ENCODE measurements at regions not wholly inside any gene's neighbourhood (a gene's known extent, or its start where the extent isn't known, plus 50 kb on each side); places are given as distances from the start of the nearest gene placed in this dataset.

DNA sequence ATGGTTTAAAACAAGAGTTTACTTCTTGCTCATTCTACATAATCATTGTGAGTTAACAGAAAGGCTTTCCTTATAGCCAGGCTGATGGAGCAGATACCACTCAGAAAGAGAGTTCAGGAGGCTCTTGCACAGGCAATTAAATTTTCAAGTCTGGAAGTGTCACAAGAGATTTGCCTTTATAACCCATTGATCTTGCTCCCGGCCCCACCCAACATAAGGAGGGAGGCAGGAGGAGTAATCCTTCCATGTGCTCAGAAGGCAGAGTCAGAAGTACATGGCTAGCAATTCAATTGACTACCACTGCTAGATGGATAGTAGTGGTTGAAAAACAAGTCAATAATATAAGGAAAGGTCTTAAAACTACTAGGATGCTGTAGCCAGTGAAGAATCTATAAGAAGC lies 346.3 kb upstream of the CDH11 start:
- DNase-seq (ENCODE audit: low spot score in 2 of 2, unreplicated experiment in 2 of 2), result no peak
- Mint-ChIP-seq H3K9me3 (no peaks in the 10 kb centered on the region), H3K27ac (no peak overlapping the region), H3K27me3 (ENCODE audit: low read depth) (no peaks in the 10 kb centered on the region), H3K36me3 (no peaks in the 10 kb centered on the region), H3K4me1 (no peaks in the 10 kb centered on the region), H3K4me3 (no peak overlapping the region)
- TF ChIP-seq, protein P1, sequence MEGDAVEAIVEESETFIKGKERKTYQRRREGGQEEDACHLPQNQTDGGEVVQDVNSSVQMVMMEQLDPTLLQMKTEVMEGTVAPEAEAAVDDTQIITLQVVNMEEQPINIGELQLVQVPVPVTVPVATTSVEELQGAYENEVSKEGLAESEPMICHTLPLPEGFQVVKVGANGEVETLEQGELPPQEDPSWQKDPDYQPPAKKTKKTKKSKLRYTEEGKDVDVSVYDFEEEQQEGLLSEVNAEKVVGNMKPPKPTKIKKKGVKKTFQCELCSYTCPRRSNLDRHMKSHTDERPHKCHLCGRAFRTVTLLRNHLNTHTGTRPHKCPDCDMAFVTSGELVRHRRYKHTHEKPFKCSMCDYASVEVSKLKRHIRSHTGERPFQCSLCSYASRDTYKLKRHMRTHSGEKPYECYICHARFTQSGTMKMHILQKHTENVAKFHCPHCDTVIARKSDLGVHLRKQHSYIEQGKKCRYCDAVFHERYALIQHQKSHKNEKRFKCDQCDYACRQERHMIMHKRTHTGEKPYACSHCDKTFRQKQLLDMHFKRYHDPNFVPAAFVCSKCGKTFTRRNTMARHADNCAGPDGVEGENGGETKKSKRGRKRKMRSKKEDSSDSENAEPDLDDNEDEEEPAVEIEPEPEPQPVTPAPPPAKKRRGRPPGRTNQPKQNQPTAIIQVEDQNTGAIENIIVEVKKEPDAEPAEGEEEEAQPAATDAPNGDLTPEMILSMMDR (IDR thresholded peaks at IDR 0.05; ENCODE audit: unreplicated experiment), result no peak

DNA sequence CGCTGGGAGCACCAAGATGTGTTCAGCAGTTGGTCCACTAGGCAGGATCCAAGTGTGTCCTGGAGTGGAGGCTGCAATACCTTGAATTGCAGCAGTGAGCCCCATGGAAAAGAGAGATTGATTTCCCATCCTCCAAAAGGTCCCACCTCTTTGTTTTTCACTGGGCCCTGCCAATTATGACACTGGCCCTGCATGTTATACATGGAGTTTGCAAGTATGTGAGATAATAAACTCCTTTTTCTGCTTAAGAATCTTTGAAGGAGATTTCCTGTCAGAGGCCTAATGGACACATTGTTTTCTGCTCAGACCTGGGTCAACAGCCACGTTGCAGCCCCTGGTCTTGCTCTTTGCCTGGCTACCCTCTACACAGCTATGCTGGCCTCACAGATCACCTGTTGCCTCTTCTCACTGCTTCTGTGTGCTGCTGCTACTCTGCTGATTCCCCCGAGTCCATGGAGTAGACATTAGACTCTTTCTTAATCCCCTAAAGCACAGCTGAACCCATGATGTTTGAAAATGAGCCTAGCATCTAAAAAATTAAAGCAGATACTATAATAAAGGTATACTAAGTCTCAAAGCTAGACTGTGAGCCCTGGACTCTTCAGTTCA lies 341.9 kb upstream of the CDH11 start:
- H3K4me1 Mint-ChIP-seq, result peaks cover 3% of the 10 kb centered on the region
- H3K4me3 Mint-ChIP-seq, result no peak overlapping the region
- no peak overlapping the region for H3K27ac Mint-ChIP-seq
- no peaks in the 10 kb centered on the region for H3K9me3 Mint-ChIP-seq
- no peak for DNase-seq (ENCODE audit: low spot score in 2 of 2, unreplicated experiment in 2 of 2)
- H3K36me3 Mint-ChIP-seq, result no peaks in the 10 kb centered on the region
- no peaks in the 10 kb centered on the region for H3K27me3 Mint-ChIP-seq (ENCODE audit: low read depth)
- TF ChIP-seq, protein P1 (IDR thresholded peaks at IDR 0.05; ENCODE audit: unreplicated experiment), result no peak

DNA sequence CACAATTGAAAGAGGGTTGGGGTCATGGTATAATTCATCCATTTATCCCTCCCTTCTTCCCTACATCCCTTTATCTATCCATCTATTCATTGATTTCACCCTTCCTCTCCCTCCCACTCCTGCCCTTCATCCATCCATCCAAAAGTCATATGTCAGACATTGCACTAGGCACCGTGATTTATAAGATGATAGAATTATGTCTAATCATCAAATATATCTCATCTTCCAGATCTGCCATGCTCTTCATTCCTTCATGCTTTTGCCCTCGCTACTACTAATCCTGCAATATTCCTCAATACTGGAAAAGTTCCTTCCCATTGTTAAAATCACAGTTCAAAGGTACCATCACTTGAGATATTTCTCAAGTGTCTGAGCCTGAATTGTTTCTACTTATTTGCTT lies 335.2 kb upstream of the CDH11 start:
- Mint-ChIP-seq H3K4me1 (peaks cover 3% of the 10 kb centered on the region), H3K9me3 (no peaks in the 10 kb centered on the region), H3K27ac (no peak overlapping the region), H3K36me3 (no peaks in the 10 kb centered on the region), H3K4me3 (no peak overlapping the region), H3K27me3 (ENCODE audit: low read depth) (peaks cover 3% of the 10 kb centered on the region)
- no peak for DNase-seq (ENCODE audit: low spot score in 2 of 2, unreplicated experiment in 2 of 2)
- TF ChIP-seq, protein P1 (IDR thresholded peaks at IDR 0.05; ENCODE audit: unreplicated experiment), result no peak

DNA sequence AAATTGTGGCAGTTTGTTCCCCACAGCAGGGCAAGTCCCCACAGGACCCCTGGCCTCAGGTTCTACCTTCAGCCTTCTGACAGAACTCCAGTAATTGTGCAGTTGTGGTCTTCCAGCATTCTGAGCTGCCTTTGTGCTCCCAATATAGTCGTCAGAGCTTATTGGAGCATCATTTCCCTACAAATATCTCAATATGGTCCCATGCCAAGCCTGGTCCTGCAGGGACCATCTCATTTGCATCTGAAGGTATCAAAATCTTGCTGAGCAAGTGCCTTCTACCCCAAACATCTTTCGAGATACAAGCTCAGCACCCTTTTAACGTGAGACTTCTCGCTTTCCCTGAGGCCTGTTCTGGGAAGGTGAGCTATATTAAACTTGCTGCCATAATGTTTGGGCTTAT lies 333.9 kb upstream of the CDH11 start:
- TF ChIP-seq, protein P1 (IDR thresholded peaks at IDR 0.05; ENCODE audit: unreplicated experiment), result no peak
- Mint-ChIP-seq H3K9me3 (no peaks in the 10 kb centered on the region), H3K4me1 (no peaks in the 10 kb centered on the region), H3K27me3 (ENCODE audit: low read depth) (peaks cover 3% of the 10 kb centered on the region), H3K27ac (no peak overlapping the region), H3K36me3 (no peaks in the 10 kb centered on the region), H3K4me3 (no peak overlapping the region)
- no peak for DNase-seq (ENCODE audit: low spot score in 2 of 2, unreplicated experiment in 2 of 2)

DNA sequence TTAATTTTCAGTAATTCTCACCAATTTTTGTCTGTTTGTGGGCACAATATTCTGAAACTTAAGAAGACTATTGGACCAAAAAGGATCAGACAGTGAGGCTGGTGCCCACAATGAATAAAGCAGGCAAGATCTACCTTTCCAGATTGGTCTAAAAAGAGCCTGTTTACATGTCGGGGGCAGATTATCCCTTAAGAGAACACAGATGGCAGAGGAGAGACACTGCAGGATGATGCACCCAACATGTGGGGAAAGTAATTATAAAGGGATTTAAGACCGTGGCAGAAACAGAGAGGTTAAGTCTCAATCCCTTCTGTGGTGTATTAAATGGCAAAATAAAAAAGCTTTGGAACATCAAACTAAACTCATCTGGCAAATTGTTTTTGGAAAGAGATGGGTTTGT lies 331.8 kb upstream of the CDH11 start:
- peaks cover 3% of the 10 kb centered on the region for H3K36me3 Mint-ChIP-seq
- H3K4me3 Mint-ChIP-seq, result no peak overlapping the region
- no peak overlapping the region for H3K27ac Mint-ChIP-seq
- no peaks in the 10 kb centered on the region for H3K4me1 Mint-ChIP-seq
- peaks cover 17% of the 10 kb centered on the region for H3K9me3 Mint-ChIP-seq
- no peak for DNase-seq (ENCODE audit: low spot score in 2 of 2, unreplicated experiment in 2 of 2)
- TF ChIP-seq, protein P1 (IDR thresholded peaks at IDR 0.05; ENCODE audit: unreplicated experiment), result no peak
- peaks cover 3% of the 10 kb centered on the region for H3K27me3 Mint-ChIP-seq (ENCODE audit: low read depth)

DNA sequence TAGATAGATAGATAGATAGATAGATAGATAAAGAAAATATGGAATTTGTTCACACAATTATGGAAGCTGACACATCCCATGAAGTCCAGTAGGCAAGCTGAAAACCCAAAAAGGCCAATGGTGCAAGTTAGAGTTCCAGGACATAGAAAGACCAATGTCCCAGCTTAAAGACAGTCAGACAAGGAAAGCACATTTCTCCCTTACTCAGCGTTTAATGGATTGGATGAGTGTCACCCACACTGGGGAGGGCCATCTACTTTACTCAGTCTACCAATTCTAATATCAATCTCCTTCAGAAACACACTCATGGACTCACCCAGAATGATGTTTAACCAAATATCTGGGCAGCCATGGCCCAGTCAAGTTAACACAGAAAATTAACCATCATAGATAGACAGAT lies 327.7 kb upstream of the CDH11 start:
- Mint-ChIP-seq H3K4me1 (peaks cover 9% of the 10 kb centered on the region), H3K27me3 (ENCODE audit: low read depth) (peaks cover 3% of the 10 kb centered on the region), H3K4me3 (no peak overlapping the region), H3K36me3 (peaks cover 6% of the 10 kb centered on the region), H3K9me3 (peaks cover 26% of the 10 kb centered on the region), H3K27ac (no peak overlapping the region)
- TF ChIP-seq, protein P1 (IDR thresholded peaks at IDR 0.05; ENCODE audit: unreplicated experiment), result no peak
- no peak for DNase-seq (ENCODE audit: low spot score in 2 of 2, unreplicated experiment in 2 of 2)

Measured in mesothelial cell of epicardium (in vitro differentiated cells).